Hematopoietic multipotent progenitor cell (in vitro differentiated cells): ENCODE measurements at regions not wholly inside any gene's neighbourhood (a gene's known extent, or its start where the extent isn't known, plus 50 kb on each side); places are given as distances from the start of the nearest gene placed in this dataset.
"Not testable (repeated sequence)": the region's sequence is repeated elsewhere in the genome, so short reads cannot be mapped to it uniquely, and the experiment has no call there.

ENCODE experiments used
- DNase-seq, 3 donors: peaks; one replicate each; pipeline ENCODE4 v3.0.0-alpha.2; 2011 to 2015; ENCODE audit warnings: low read depth in 2 of 3, low spot score in 2 of 3

- no peak for DNase-seq
Measured at GRCh38 chr3:65126527-65127410, 439.0 kb upstream of the ADAMTS9 start.

GRCh38 chr3:65120156-65120555 lies 432.4 kb upstream of the ADAMTS9 start:
- not testable (repeated sequence) for DNase-seq

DNA sequence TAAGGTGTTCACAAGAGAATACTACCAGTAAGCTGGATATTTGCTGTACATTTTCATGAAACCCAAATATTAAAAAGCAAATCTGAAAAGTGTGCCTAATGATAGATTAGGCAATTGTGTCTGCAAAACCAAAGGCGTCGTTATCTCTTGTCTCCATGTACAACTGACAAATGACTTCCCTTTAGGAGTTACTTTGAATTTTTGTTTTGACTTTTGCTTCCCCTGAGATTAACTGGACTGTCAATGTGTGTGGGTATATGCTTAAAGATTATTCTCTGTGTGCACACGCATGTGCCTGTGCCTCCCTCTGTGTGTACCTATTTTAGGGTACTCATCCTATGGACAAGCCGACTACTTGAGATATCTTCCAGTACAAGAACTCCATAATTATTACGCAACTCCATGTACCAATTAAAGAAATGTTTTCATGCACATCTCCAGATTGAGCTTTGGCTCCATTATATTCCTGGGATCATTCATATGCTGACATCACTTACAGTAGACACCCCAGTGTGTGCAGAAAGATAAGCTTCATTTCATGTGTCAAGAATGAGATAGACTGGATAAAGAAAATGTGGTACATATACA lies 431.2 kb upstream of the ADAMTS9 start:
- no peak for DNase-seq

GRCh38 chr3:65114041-65114440 lies 426.2 kb upstream of the ADAMTS9 start:
- DNase-seq: no peak

DNA sequence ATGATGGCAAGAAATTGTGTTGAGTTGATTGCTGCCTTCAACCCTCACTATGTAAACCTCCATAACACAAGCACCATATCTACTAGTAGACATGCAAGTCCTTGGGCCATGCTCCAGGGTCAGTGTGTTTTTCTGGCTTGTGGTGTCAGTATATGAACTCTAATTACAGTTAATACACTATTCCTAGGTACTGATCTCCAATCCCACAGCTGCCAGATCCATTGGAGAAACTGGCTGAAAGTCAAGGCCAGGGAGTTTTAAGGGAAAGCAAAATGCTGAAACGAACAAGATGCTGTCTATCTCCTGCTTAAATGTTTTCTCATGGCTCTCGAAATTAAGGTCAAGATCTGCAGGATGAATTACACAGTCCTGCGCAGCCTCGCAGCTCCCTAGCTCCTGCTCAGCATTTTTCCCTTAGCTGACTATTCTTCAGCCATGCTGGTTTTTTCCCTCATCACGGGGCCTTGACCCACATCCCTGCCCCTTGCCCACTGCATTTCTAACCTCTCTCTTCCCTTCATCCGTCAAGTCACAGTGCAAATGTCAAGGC lies 425.0 kb upstream of the ADAMTS9 start:
- DNase-seq: no peak

GRCh38 chr3:65110661-65111060 lies 422.9 kb upstream of the ADAMTS9 start:
- no peak for DNase-seq

DNA sequence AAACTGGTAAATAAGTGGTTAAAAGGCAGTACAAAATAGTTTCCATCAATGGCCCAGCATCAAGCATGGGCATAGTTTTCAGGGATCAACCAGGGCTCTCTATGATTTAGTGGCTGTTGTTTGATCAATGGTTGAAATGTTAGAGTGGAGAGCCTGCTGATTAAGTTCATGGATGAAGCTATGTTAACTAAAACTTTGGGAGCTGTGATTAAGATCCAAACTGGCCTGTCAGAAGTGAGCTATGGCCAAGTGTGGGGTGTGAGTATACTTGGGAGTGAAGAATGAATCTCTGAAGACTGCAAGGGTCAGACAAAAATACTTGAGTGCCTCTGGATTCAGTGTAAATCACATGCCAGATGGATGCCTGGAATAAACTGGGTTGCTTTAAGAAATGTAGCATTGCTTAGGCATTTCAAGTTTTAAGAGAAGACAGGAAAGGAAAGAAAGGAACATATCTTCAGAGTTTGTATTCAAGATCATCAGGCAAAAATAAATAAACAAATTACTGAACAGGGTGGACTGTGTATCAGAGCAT lies 422.2 kb upstream of the ADAMTS9 start:
- no peak for DNase-seq

- no peak for DNase-seq
Measured at GRCh38 chr3:65107174-65107573, 419.4 kb upstream of the ADAMTS9 start.

DNA sequence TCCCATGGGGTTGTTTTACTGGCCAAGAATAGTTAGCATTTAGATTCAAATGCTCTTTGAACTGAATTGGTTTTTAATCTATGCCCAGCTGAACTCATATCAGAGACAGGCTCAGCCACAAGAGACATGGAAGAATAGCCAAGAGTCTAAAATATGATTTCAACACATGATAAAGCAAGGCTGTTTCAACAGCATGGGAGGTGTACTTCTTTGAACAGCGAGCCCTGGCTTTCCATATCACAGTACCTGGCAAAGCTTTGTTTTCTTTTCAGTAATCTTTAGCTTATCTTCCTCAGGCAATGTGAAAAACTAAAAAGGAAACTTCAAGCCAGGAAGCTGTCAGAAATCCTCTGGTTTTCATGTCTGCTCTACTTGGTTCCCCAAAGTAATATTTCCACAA lies 413.6 kb upstream of the ADAMTS9 start:
- DNase-seq: no peak

- DNase-seq: no peak
Measured at GRCh38 chr3:65098400-65098799, 410.6 kb upstream of the ADAMTS9 start.

- no peak for DNase-seq
Measured at GRCh38 chr3:65096110-65096745, 408.4 kb upstream of the ADAMTS9 start.

DNA sequence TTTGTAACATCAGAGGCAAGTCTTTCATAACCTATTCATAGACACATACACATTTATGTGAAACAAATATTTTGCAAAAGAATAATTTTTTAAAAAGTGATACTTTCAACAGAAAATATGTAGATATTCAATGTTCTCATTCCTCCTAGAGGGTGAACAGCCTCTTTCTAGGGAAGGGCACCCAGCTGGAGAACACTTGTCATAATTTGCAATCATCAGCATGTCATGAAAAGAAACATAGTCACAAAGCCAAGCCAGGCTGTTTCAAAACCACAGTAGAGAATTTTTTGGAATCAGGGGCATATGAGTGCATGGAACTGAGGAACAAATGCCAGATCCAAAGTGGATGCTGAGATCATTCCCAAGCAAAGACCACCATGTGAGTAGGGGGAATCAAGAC lies 406.9 kb upstream of the ADAMTS9 start:
- no peak for DNase-seq

- DNase-seq: no peak
Measured at GRCh38 chr3:65093641-65094040, 405.8 kb upstream of the ADAMTS9 start.

- DNase-seq: no peak
Measured at GRCh38 chr3:65091565-65091964, 403.8 kb upstream of the ADAMTS9 start.

- DNase-seq: no peak
Measured at GRCh38 chr3:65083240-65083639, 395.4 kb upstream of the ADAMTS9 start.

DNA sequence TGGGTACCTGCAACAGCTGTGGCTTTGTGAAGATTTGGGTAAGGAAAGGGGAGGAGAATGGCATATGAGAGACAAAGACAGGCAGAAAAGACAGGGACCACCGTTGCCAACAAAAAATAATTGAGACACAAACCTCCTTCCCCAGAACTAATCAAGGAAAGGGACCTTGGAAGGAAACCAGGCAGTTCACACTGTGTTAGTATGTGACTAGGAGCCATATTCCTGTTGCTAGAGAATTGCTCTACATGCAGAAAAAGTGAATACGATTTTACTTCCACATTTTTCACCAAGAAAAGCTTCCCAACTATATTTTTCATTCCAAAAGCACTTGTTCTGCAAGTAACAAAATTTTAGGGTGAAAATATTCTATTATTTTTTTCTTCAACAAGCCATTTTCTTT lies 393.7 kb upstream of the ADAMTS9 start:
- no peak for DNase-seq

GRCh38 chr3:65080432-65080831 lies 392.6 kb upstream of the ADAMTS9 start:
- DNase-seq: no peak

GRCh38 chr3:65079560-65079959 lies 391.8 kb upstream of the ADAMTS9 start:
- no peak for DNase-seq

DNA sequence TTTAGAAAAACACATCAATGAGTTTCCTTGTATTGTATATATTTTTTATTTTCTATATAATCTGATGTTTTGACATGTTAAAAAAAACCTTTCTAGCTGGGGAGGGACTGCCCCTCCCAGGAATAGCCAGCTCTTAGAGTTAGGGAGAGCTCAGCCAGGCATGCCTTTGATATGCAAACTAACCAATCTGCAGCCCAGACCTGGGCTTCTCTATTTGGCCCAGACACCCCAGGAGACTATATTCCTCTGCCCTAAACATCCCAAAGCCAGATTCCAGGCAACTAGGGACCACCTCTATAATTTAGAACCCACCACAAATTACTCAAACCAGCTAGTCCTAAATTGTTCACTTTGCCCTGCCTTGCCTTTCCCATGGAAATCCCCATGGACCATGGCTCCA lies 390.9 kb upstream of the ADAMTS9 start:
- no peak for DNase-seq

DNA sequence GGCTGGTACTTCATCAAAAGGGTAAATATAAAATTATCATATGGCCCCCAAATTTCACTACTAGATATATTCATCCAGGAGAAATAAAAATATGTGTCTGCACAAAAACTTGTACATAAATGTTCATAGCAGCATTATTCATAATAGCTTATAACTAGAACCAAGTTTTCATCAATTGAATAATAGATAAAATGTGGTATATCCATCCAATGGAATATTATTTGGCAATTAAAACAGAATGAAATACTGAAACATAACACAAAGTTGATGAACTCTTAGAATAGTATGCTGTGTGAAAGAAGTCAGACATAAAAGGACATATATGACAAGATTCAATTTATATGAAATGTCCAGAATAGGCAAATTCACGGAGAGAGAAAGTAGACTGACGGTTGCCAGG lies 389.3 kb upstream of the ADAMTS9 start:
- DNase-seq: no peak

DNA sequence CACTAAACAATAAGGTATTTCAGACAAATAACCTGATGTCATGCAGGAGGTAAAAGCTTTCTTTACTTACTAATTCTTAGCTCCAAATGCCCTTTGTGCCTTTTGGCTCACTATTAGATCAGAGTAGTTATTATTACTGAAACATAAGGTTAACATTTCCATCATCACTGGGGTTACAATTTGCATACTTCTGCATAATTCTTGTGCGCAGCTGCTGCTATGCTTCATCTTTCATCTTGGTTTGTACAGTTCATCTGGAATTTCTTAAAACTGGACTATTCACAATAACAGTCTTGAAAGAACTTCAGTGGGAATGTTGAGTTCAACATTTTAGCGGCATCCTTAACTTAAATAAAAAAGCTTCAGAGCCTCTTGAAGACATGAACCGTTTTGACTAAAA lies 383.2 kb upstream of the ADAMTS9 start:
- no peak for DNase-seq
